ENCODE measurements at regions not wholly inside any gene's neighbourhood (a gene's known extent, or its start where the extent isn't known, plus 50 kb on each side); places are given as distances from the start of the nearest gene placed in this dataset.
"Not testable (repeated sequence)": the region's sequence is repeated elsewhere in the genome, so short reads cannot be mapped to it uniquely, and the experiment has no call there.

DNA sequence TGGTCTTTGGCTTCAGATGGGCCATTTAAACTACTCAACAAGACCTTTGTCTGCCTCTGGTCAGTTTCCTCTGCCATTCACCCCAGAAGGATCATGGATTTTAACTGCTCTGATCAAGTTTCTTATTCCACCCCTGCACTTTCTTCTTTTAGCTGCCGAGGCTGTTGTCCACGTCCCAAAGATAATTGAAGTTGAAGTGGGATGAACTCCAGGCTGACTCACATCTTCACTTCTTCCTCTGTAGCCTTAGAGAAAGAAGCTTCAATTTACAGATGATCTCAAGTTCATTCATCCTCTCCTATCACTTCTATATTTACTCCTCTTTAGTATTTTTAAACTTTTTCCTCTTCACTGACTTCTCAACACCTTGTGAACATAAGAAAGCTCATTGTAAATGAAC lies 651.6 kb downstream of the UTRN start:
- DNase-seq: no peak

DNA sequence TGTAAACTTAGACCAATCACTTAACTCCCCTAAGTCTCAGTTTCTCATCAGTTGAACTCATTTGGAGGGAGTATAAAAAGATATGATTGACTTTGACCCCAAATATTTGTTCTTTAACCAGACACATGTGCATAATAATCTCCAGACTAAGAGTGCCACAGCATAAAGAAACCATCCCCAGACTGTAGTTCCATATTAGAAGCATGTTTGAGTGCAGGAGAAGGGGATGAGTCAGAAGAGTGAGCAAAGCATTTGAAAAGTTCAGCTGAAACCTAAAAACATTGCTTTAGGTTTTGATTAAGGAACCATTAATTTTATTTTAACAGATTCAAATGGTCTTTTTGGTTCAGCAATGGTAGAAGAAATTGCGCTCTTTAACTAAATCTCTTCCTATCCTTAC lies 654.8 kb downstream of the UTRN start:
- DNase-seq: no peak

DNA sequence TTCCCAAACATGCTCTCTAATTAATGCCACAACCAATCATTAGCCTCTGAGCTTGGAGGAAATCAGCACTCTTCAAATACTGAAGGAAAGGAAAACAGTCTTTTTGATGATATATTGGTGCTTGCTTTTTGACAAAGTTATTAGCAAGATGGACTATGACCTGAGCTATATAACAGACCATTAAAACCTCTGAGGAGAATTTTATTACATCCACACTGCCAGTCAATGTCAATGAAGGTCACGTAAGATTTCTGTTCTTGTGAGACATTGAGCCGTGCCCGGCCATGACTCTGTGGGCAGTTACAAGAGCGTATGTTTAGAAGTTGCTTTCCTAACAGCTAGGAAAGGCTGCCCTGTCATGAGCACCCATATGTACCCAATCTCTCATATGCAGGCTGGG lies 659.0 kb downstream of the UTRN start:
- no peak for DNase-seq

- DNase-seq: no peak
Measured at GRCh38 chr6:144947398-144947976, 662.4 kb downstream of the UTRN start.

- no peak for DNase-seq
Measured at GRCh38 chr6:144951730-144952437, 666.7 kb downstream of the UTRN start.

- DNase-seq: no peak
Measured at GRCh38 chr6:144952456-144953240, 667.5 kb downstream of the UTRN start.

- no peak for DNase-seq
Measured at GRCh38 chr6:144953552-144954240, 668.6 kb downstream of the UTRN start.

GRCh38 chr6:144954241-144954556 lies 669.1 kb downstream of the UTRN start:
- DNase-seq: no peak

- no peak for DNase-seq
Measured at GRCh38 chr6:144955392-144955791, 670.3 kb downstream of the UTRN start.

GRCh38 chr6:144955859-144956258 lies 670.7 kb downstream of the UTRN start:
- no peak for DNase-seq

GRCh38 chr6:144956697-144957096 lies 671.6 kb downstream of the UTRN start:
- DNase-seq: not testable (repeated sequence)

- no peak for DNase-seq
Measured at GRCh38 chr6:144957236-144957937, 672.3 kb downstream of the UTRN start.

GRCh38 chr6:144969154-144969553 lies 684.0 kb downstream of the UTRN start:
- no peak for DNase-seq

GRCh38 chr6:144969602-144970272 lies 684.6 kb downstream of the UTRN start:
- no peak for DNase-seq

DNA sequence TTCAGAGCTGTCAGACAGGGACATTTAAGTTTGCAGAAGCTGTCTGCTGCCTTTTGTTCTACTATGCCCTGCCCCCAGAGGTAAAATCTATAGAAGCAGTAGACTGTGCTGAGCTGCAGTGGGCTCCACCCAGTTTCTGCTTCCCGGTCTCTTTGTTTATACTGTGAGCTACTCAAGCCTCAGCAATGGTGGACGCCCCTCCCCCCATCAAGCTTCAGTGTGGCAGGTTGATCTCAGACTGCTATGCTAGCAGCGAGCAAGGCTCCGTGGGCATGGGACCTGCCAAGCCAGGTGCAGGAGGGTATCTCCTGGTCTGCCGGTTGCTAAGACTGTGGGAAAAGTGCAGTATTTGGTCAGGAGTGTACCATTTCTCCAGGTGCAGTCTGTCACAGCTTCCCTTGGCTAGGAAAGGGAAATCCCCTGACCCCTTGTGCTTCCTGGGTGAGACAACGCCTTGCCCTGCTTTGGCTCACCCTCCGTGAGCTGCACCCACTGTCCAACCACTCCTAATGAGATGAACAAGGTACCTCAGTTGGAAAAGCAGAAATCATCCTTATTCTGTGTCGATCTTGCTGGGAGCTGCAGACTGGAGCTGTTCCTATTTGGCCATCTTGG lies 692.2 kb downstream of the UTRN start:
- DNase-seq: not testable (repeated sequence)

GRCh38 chr6:144978208-144978607 lies 693.1 kb downstream of the UTRN start:
- no peak for DNase-seq

GRCh38 chr6:144986271-144986670 lies 701.1 kb downstream of the UTRN start:
- no peak for DNase-seq

GRCh38 chr6:144989319-144990107 lies 704.4 kb downstream of the UTRN start:
- DNase-seq: no peak

DNA sequence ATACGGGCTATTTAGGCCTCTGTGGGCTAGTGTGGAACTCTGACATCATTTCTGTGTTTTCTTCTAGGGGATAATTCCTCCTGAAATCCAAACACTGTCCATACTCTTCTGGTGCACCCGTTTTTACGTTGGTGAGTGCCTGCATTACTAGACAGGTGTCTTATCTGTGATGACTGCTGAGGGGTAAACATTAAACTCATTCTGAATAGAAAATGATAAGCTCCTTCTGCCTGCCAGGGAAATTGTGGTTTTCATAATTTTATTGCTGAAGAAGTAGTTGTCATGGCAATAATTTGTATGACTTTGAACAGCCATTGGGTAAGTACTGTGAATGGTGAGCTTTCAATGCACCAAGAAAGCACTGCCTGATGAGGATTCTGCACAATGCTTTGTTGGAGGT lies 705.6 kb downstream of the UTRN start:
- no peak for DNase-seq

DNA sequence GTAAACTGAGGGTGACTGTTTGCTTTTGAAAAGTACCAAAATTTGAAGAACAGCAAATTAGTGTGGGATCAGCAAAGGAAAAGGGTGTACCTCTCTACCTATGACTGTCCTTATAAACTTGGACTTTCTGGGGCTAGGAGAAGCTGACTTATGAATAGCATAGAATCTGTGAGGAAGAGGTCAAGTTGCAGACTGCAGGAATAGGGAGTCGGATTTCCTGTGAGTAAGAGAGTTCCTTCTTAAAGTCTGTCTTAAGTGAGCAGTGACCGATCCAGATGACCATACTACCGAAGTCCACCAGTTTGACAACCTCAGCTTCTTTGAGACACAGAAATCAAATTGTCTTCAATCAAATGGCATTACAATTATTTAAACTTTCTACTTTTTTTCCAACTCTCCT lies 708.7 kb downstream of the UTRN start:
- DNase-seq: no peak

DNA sequence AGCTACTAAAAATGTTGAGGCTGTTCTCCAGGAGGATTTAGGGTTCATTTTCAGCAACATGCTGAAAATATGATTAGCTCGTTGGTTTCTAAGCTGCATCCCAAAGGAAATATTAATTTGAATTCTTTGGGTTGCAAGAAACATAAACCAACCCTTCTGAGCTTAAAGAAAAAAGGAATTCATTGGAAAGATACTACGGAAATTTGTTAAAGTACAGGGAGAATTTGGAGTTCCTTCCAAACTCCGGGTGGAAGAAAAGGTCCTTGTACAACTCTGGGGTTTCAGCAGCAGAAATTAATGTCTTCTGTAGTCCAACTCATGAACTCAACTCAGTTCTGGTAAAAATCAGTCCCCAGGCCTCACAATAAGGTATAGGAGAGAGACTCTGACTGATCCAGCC lies 712.9 kb downstream of the UTRN start:
- DNase-seq: no peak

All from NCI-H1930 (cell line).